ENCODE measurements at regions not wholly inside any gene's neighbourhood (a gene's known extent, or its start where the extent isn't known, plus 50 kb on each side); places are given as distances from the start of the nearest gene placed in this dataset.

GRCh38 chr16:63516394-63516793 is 1480.2 kb upstream of the CDH8 start:
- Histone ChIP-seq H3K4me1 (ENCODE audit: insufficient read depth) (no peaks in the 10 kb centered on the region), H3K4me3 (no peak overlapping the region), H4K20me1 (ENCODE audit: insufficient read depth, poor library complexity, severe bottlenecking) (no peaks in the 10 kb centered on the region), H3K9me3 (ENCODE audit: low read depth) (no peaks in the 10 kb centered on the region), H2AFZ (no peak overlapping the region), H3K27ac (no peak overlapping the region), H3K9me2 (replicated peaks; ENCODE audit: insufficient read depth) (no peaks in the 10 kb centered on the region), H3K4me2 (no peak overlapping the region), H3K36me3 (replicated peaks; ENCODE audit: insufficient read depth, low read depth) (no peaks in the 10 kb centered on the region), H3K27me3 (no peaks in the 10 kb centered on the region), H3K79me2 (no peaks in the 10 kb centered on the region)
- WGBS (ENCODE audit: low lambda C conversion rate, missing lambda C conversion rate): 72% methylated on average over 4 of the region's 4 CpGs
- DNase-seq (ENCODE audit: low spot score): no peak
- TF ChIP-seq EZH2phosphoT487 (IDR thresholded peaks at IDR 0.05; ENCODE audit: low read depth, severe bottlenecking, unreplicated experiment): no peak
- TF ChIP-seq CTCF (IDR thresholded peaks at IDR 0.05; ENCODE audit: poor library complexity): no peak
- no peak for TF ChIP-seq EZH2 (IDR thresholded peaks at IDR 0.05; ENCODE audit: borderline replicate concordance)

- Histone ChIP-seq H2AFZ (no peak overlapping the region), H3K9me3 (ENCODE audit: low read depth) (no peaks in the 10 kb centered on the region), H3K36me3 (replicated peaks; ENCODE audit: insufficient read depth, low read depth) (no peaks in the 10 kb centered on the region), H4K20me1 (ENCODE audit: insufficient read depth, poor library complexity, severe bottlenecking) (no peaks in the 10 kb centered on the region), H3K9me2 (replicated peaks; ENCODE audit: insufficient read depth) (no peaks in the 10 kb centered on the region), H3K4me1 (ENCODE audit: insufficient read depth) (no peaks in the 10 kb centered on the region), H3K4me2 (no peak overlapping the region), H3K79me2 (no peaks in the 10 kb centered on the region), H3K27ac (no peak overlapping the region), H3K27me3 (no peaks in the 10 kb centered on the region), H3K4me3 (no peak overlapping the region)
- no peak for DNase-seq (ENCODE audit: low spot score)
- 76% methylated on average over 1 of the region's 1 CpG for WGBS (ENCODE audit: low lambda C conversion rate, missing lambda C conversion rate)
- no peak for TF ChIP-seq EZH2phosphoT487 (IDR thresholded peaks at IDR 0.05; ENCODE audit: low read depth, severe bottlenecking, unreplicated experiment)
- TF ChIP-seq EZH2 (IDR thresholded peaks at IDR 0.05; ENCODE audit: borderline replicate concordance): no peak
Observed at GRCh38 chr16:63512910-63513309, 1476.7 kb upstream of the CDH8 start.

- 80% methylated on average over 2 of the region's 2 CpGs for WGBS (ENCODE audit: low lambda C conversion rate, missing lambda C conversion rate)
- Histone ChIP-seq H3K79me2 (no peaks in the 10 kb centered on the region), H3K4me2 (no peak overlapping the region), H3K9me2 (replicated peaks; ENCODE audit: insufficient read depth) (no peaks in the 10 kb centered on the region), H3K4me1 (ENCODE audit: insufficient read depth) (no peaks in the 10 kb centered on the region), H3K9me3 (ENCODE audit: low read depth) (no peaks in the 10 kb centered on the region), H2AFZ (no peak overlapping the region), H3K27ac (no peak overlapping the region), H3K36me3 (replicated peaks; ENCODE audit: insufficient read depth, low read depth) (no peaks in the 10 kb centered on the region), H3K27me3 (no peaks in the 10 kb centered on the region), H3K4me3 (no peak overlapping the region), H4K20me1 (ENCODE audit: insufficient read depth, poor library complexity, severe bottlenecking) (no peaks in the 10 kb centered on the region)
- no peak for TF ChIP-seq CTCF (IDR thresholded peaks at IDR 0.05; ENCODE audit: poor library complexity)
- no peak for TF ChIP-seq EZH2phosphoT487 (IDR thresholded peaks at IDR 0.05; ENCODE audit: low read depth, severe bottlenecking, unreplicated experiment)
- no peak for TF ChIP-seq EZH2 (IDR thresholded peaks at IDR 0.05; ENCODE audit: borderline replicate concordance)
- DNase-seq (ENCODE audit: low spot score): no peak
Observed at GRCh38 chr16:63497408-63497807, 1461.2 kb upstream of the CDH8 start.

- H3K36me3 ChIP-seq (replicated peaks; ENCODE audit: insufficient read depth, low read depth): no peaks in the 10 kb centered on the region
- no peak overlapping the region for H3K4me3 ChIP-seq
- no peak overlapping the region for H2AFZ ChIP-seq
- H3K9me2 ChIP-seq (replicated peaks; ENCODE audit: insufficient read depth): no peaks in the 10 kb centered on the region
- H3K27ac ChIP-seq: no peak overlapping the region
- no peaks in the 10 kb centered on the region for H3K27me3 ChIP-seq
- no peaks in the 10 kb centered on the region for H3K4me1 ChIP-seq (ENCODE audit: insufficient read depth)
- no peak overlapping the region for H3K4me2 ChIP-seq
- WGBS (ENCODE audit: low lambda C conversion rate, missing lambda C conversion rate): 72% methylated on average over 1 of the region's 1 CpG
- H4K20me1 ChIP-seq (ENCODE audit: insufficient read depth, poor library complexity, severe bottlenecking): no peaks in the 10 kb centered on the region
- H3K9me3 ChIP-seq (ENCODE audit: low read depth): no peaks in the 10 kb centered on the region
- TF ChIP-seq EZH2phosphoT487 (IDR thresholded peaks at IDR 0.05; ENCODE audit: low read depth, severe bottlenecking, unreplicated experiment) (no peak), CTCF (IDR thresholded peaks at IDR 0.05; ENCODE audit: poor library complexity) (no peak), EZH2 (IDR thresholded peaks at IDR 0.05; ENCODE audit: borderline replicate concordance) (no peak)
- DNase-seq (ENCODE audit: low spot score): no peak
- no peaks in the 10 kb centered on the region for H3K79me2 ChIP-seq
Observed at GRCh38 chr16:63496282-63496681, 1460.0 kb upstream of the CDH8 start.
